GM18507 (cell line): ENCODE measurements at regions not wholly inside any gene's neighbourhood (a gene's known extent, or its start where the extent isn't known, plus 50 kb on each side); places are given as distances from the start of the nearest gene placed in this dataset.

Experiments
- DNase-seq: peaks from one replicate; pipeline ENCODE4 v3.0.0; 2011; ENCODE audit warnings: low read depth; ENCODE audit not compliant: insufficient read length; ENCODE audit errors: extremely low spot score
- FAIRE-seq: peaks from 2 replicates; lab custom pipeline; 2011; peaks lifted over from hg19 to GRCh38; lab: Jason Lieb, UNC

GRCh38 chr3:98962189-98962930 lies 60.9 kb upstream of the DCBLD2 start:
- FAIRE-seq = peak; percentile 5
- no peak for DNase-seq

GRCh38 chr3:98961161-98962155 lies 60.0 kb upstream of the DCBLD2 start:
- DNase-seq (no peak), FAIRE-seq (no peak)

- FAIRE-seq = no peak
Measured at GRCh38 chr3:98957681-98958080, 56.2 kb upstream of the DCBLD2 start.

GRCh38 chr3:98956008-98956407 lies 54.5 kb upstream of the DCBLD2 start:
- no peak for DNase-seq
- FAIRE-seq = no peak

More at GRCh38 chr3:98957681-98958080, 56.2 kb upstream of the DCBLD2 start:
- no peak for DNase-seq

- DNase-seq (no peak), FAIRE-seq (no peak)
Measured at GRCh38 chr3:98954791-98955604, 53.5 kb upstream of the DCBLD2 start.

- FAIRE-seq = no peak
Measured at GRCh38 chr3:98954242-98954641, 52.7 kb upstream of the DCBLD2 start.

GRCh38 chr3:98952404-98952803 lies 50.9 kb upstream of the DCBLD2 start:
- DNase-seq (no peak), FAIRE-seq (no peak)

More at GRCh38 chr3:98954242-98954641, 52.7 kb upstream of the DCBLD2 start:
- DNase-seq = no peak
